Endothelial cell (in vitro differentiated cells): ENCODE measurements at regions not wholly inside any gene's neighbourhood (a gene's known extent, or its start where the extent isn't known, plus 50 kb on each side); places are given as distances from the start of the nearest gene placed in this dataset.

Experiments used
- DNase-seq: peaks from one replicate; pipeline ENCODE4 v3.0.0; 2021; ENCODE audit warnings: low spot score
- H3K27ac Mint-ChIP-seq: one replicate; pipeline ENCODE4 v1.8.0; 2021; ENCODE audit warnings: mixed read lengths, inconsistent platforms; ENCODE audit not compliant: unreplicated experiment
- H3K27me3 Mint-ChIP-seq: one replicate; pipeline ENCODE4 v1.8.0; 2021; ENCODE audit warnings: mild to moderate bottlenecking, moderate library complexity, mixed read lengths, inconsistent platforms; ENCODE audit not compliant: unreplicated experiment
- H3K36me3 Mint-ChIP-seq: one replicate; pipeline ENCODE4 v1.8.0; 2021; ENCODE audit warnings: mild to moderate bottlenecking, low read depth, mixed read lengths, inconsistent platforms; ENCODE audit not compliant: unreplicated experiment
- H3K4me1 Mint-ChIP-seq: one replicate; pipeline ENCODE4 v1.8.0; 2021; ENCODE audit warnings: mild to moderate bottlenecking, mixed read lengths, inconsistent platforms; ENCODE audit not compliant: unreplicated experiment
- H3K4me3 Mint-ChIP-seq: one replicate; pipeline ENCODE4 v1.8.0; 2021; ENCODE audit warnings: mild to moderate bottlenecking, mixed read lengths, inconsistent platforms; ENCODE audit not compliant: unreplicated experiment
- H3K9me3 Mint-ChIP-seq: one replicate; pipeline ENCODE4 v1.8.0; 2021; ENCODE audit warnings: mixed read lengths, inconsistent platforms; ENCODE audit not compliant: unreplicated experiment
- CTCF ChIP-seq: fragments of 200-600 bp; sonication (generic); IDR thresholded peaks from one replicate; pipeline ENCODE4 v1.5.0; 2021; ENCODE audit warnings: antibody characterized with exemption; ENCODE audit not compliant: unreplicated experiment

DNA sequence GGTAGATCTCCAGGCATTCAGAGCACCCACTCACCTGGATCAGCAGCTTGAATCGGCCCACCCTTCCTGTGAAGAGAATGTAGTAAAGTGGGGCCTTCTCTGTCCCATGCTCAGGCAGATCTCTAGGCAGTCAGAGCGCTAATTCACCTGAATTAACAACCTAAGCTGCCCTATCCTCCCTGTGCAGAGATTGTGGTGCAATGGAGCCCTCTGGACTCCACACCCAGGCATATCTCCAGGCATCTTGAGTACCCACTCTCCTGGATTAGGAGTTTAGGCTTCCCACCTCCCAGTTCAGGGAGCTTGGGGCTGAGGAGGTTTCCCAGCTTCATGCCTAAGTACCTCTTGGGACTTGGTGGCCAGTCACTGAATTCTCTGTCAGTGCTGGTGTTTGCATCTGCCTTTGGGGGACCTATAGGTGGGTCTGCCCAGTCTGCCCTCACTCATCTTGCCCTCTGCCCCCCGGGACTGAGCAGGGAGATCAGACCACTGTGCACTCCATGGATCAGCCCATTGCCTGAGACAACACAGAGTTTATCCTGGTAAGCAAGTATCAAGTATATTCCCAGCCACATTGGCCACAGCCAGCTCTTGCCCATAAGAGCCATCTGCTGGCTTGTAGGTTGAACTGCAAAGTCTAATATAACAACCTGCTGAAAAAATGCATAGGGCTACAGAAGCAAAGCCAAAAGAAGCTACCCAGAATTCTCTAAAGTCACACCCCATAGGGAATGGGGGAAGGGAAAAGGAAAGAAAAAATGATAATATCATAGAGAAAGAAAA lies 372.9 kb downstream of the KLHL13 start:
- Mint-ChIP-seq H3K9me3 (no peaks in the 10 kb centered on the region), H3K4me1 (no peaks in the 10 kb centered on the region), H3K36me3 (no peaks in the 10 kb centered on the region), H3K27ac (no peak overlapping the region), H3K4me3 (no peak overlapping the region), H3K27me3 (no peaks in the 10 kb centered on the region)
- peak; percentile 8 for DNase-seq
- TF ChIP-seq CTCF = peak; percentile 18

DNA sequence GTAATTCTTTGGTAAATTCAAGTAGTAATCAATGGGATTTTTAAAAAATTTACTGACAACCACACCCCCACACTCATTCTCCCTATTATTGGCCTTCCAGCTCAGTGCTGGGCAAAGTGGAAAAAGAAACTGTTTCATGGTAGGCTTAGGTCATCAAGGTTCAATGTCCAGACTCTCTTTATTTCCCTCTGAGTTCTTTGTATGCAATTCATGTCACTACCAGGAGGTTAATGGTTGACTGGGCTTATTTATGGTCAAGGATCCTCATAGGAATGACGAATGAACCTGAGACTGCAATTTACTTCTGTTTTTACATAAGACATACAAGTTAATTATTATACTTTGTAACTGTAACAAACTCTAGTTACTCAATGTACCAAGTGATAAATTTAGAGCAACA lies 403.2 kb downstream of the KLHL13 start:
- Mint-ChIP-seq H3K4me3 (no peak overlapping the region), H3K27me3 (no peaks in the 10 kb centered on the region), H3K4me1 (peaks cover 14% of the 10 kb centered on the region), H3K27ac (no peak overlapping the region), H3K9me3 (no peaks in the 10 kb centered on the region), H3K36me3 (no peaks in the 10 kb centered on the region)
- no peak for TF ChIP-seq CTCF
- no peak for DNase-seq

GRCh38 chrX:117711782-117712181 lies 404.8 kb downstream of the KLHL13 start:
- H3K27ac Mint-ChIP-seq = peak overlapping the region; percentile 70
- no peak overlapping the region for H3K4me3 Mint-ChIP-seq
- no peaks in the 10 kb centered on the region for H3K36me3 Mint-ChIP-seq
- no peaks in the 10 kb centered on the region for H3K27me3 Mint-ChIP-seq
- H3K9me3 Mint-ChIP-seq = no peaks in the 10 kb centered on the region
- DNase-seq = peak; percentile 5
- TF ChIP-seq CTCF = no peak
- peaks cover 12% of the 10 kb centered on the region for H3K4me1 Mint-ChIP-seq

GRCh38 chrX:117707948-117708743 lies 408.5 kb downstream of the KLHL13 start:
- Mint-ChIP-seq H3K36me3 (no peaks in the 10 kb centered on the region), H3K9me3 (no peaks in the 10 kb centered on the region)

More at GRCh38 chrX:117707948-117708743, 408.5 kb downstream of the KLHL13 start:
- peaks cover 12% of the 10 kb centered on the region for H3K4me1 Mint-ChIP-seq
- no peak overlapping the region for H3K27ac Mint-ChIP-seq
- H3K27me3 Mint-ChIP-seq = no peaks in the 10 kb centered on the region
- no peak for TF ChIP-seq CTCF
- DNase-seq = no peak
- no peak overlapping the region for H3K4me3 Mint-ChIP-seq
